ENCODE measurements at regions not wholly inside any gene's neighbourhood (a gene's known extent, or its start where the extent isn't known, plus 50 kb on each side); places are given as distances from the start of the nearest gene placed in this dataset.

- TF ChIP-seq CTCF (conservative IDR thresholded peaks at IDR 0.05) (no peak), ZFX (IDR thresholded peaks at IDR 0.05) (no peak)
Measured at GRCh38 chr1:181416268-181416860, 67.0 kb upstream of the CACNA1E start.

Measured in C4-2B (cell line).